ENCODE measurements at regions not wholly inside any gene's neighbourhood (a gene's known extent, or its start where the extent isn't known, plus 50 kb on each side); places are given as distances from the start of the nearest gene placed in this dataset.

DNA sequence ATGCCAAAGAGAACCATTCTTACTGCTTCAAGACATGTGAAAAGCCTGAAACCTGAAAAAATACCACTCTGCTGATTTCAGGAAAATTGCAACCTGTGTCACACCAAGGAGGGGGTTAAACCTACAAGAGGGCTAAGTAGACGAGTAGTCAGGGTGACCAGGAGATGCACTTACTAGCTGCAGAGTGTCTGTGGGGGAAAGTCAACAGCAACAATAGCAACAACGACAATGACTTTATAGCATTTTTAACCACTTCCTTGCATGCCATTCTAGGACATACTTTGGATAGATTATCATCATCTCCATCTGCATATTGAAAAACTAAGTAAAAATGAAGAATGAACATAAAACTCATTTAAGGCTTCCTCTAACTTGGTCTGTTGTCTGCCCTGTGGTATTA is 902.7 kb downstream of the BCL11B start:
- no peak overlapping the region for H3K27ac ChIP-seq (ENCODE audit: low read depth, low read length)
- no peak overlapping the region for H3K23ac ChIP-seq (ENCODE audit: low read length)
- H2AFZ ChIP-seq (ENCODE audit: insufficient read depth, low read length, poor library complexity), result no peak overlapping the region
- H3K36me3 ChIP-seq (ENCODE audit: control insufficient read depth in 1 of 2, insufficient read depth in 2 of 2, low read length in 2 of 2), result no peaks in the 10 kb centered on the region
- H3K4me1 ChIP-seq (ENCODE audit: control insufficient read depth in 1 of 2, insufficient read depth in 2 of 2, low read length in 2 of 2), result no peaks in the 10 kb centered on the region
- no peak overlapping the region for H3K4me2 ChIP-seq (ENCODE audit: low read length)
- H3K4me3 ChIP-seq (ENCODE audit: low read depth, low read length), result no peak overlapping the region
- no peak overlapping the region for H2BK120ac ChIP-seq (ENCODE audit: insufficient read depth, low read length, poor library complexity)
- no peak overlapping the region for H2AK5ac ChIP-seq (ENCODE audit: low read length)
- WGBS (ENCODE audit: extremely low coverage, insufficient coverage, insufficient read length), result no CpG with 5 or more reads among the region's 2 CpGs
- H3K9me3 ChIP-seq (ENCODE audit: insufficient read depth, low read depth, low read length), result no peaks in the 10 kb centered on the region
- H3K9ac ChIP-seq (ENCODE audit: low read length), result no peak overlapping the region
- H2BK5ac ChIP-seq (ENCODE audit: low read depth, low read length, poor library complexity), result no peak overlapping the region
- DNase-seq, result no peak
- H4K91ac ChIP-seq (ENCODE audit: low read depth, low read length), result no peak overlapping the region
- H3K79me1 ChIP-seq (ENCODE audit: low read length), result no peaks in the 10 kb centered on the region
- no peak overlapping the region for H3K4ac ChIP-seq (ENCODE audit: low read depth, low read length)
- H3K14ac ChIP-seq (ENCODE audit: low read length), result no peak overlapping the region
- H3K79me2 ChIP-seq (ENCODE audit: control insufficient read depth, insufficient read depth, low read length, poor library complexity), result no peaks in the 10 kb centered on the region
- H3K27me3 ChIP-seq (ENCODE audit: insufficient read depth, low read length), result no peaks in the 10 kb centered on the region
- H4K8ac ChIP-seq (ENCODE audit: low read depth, low read length), result no peak overlapping the region
- H4K12ac ChIP-seq (ENCODE audit: low read depth, low read length), result no peak overlapping the region
- no peak overlapping the region for H2BK12ac ChIP-seq (ENCODE audit: low read length)
- no peak overlapping the region for H3K18ac ChIP-seq (ENCODE audit: low read length)

DNA sequence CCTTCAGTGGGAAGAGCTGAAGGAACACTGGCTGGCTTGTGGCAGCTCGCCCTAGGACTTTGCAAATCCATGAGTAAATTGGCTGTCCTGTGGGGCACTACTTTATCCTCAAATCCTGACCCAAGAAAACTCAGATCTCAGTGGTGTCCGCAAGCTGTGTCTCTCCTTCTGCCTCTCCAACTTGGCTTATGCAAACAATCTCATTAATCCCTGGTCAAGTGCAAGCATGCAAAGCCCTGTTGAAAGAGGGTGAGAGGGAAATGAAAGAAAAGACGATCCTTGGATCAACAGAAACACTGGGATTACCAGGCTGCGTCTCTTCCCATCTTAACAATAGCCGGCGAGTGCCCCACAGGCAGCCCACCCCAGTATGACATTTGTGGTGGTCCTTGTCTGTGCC is 901.6 kb downstream of the BCL11B start:
- H4K8ac ChIP-seq (ENCODE audit: low read depth, low read length), result no peak overlapping the region
- no peak overlapping the region for H4K91ac ChIP-seq (ENCODE audit: low read depth, low read length)
- DNase-seq, result no peak
- H3K36me3 ChIP-seq (ENCODE audit: control insufficient read depth in 1 of 2, insufficient read depth in 2 of 2, low read length in 2 of 2), result no peaks in the 10 kb centered on the region
- no peak overlapping the region for H3K9ac ChIP-seq (ENCODE audit: low read length)
- no peak overlapping the region for H3K4me2 ChIP-seq (ENCODE audit: low read length)
- H2AFZ ChIP-seq (ENCODE audit: insufficient read depth, low read length, poor library complexity), result no peak overlapping the region
- H3K14ac ChIP-seq (ENCODE audit: low read length), result no peak overlapping the region
- H3K27me3 ChIP-seq (ENCODE audit: insufficient read depth, low read length), result no peaks in the 10 kb centered on the region
- no peaks in the 10 kb centered on the region for H3K79me1 ChIP-seq (ENCODE audit: low read length)
- no peak overlapping the region for H4K12ac ChIP-seq (ENCODE audit: low read depth, low read length)
- no peaks in the 10 kb centered on the region for H3K9me3 ChIP-seq (ENCODE audit: insufficient read depth, low read depth, low read length)
- no peak overlapping the region for H3K4ac ChIP-seq (ENCODE audit: low read depth, low read length)
- no peak overlapping the region for H3K4me3 ChIP-seq (ENCODE audit: low read depth, low read length)
- H2BK12ac ChIP-seq (ENCODE audit: low read length), result no peak overlapping the region
- no peaks in the 10 kb centered on the region for H3K79me2 ChIP-seq (ENCODE audit: control insufficient read depth, insufficient read depth, low read length, poor library complexity)
- no peak overlapping the region for H2BK120ac ChIP-seq (ENCODE audit: insufficient read depth, low read length, poor library complexity)
- H3K23ac ChIP-seq (ENCODE audit: low read length), result no peak overlapping the region
- WGBS (ENCODE audit: extremely low coverage, insufficient coverage, insufficient read length), result no CpG with 5 or more reads among the region's 6 CpGs
- H3K18ac ChIP-seq (ENCODE audit: low read length), result no peak overlapping the region
- no peak overlapping the region for H3K27ac ChIP-seq (ENCODE audit: low read depth, low read length)
- no peak overlapping the region for H2AK5ac ChIP-seq (ENCODE audit: low read length)
- no peak overlapping the region for H2BK5ac ChIP-seq (ENCODE audit: low read depth, low read length, poor library complexity)
- H3K4me1 ChIP-seq (ENCODE audit: control insufficient read depth in 1 of 2, insufficient read depth in 2 of 2, low read length in 2 of 2), result no peaks in the 10 kb centered on the region

DNA sequence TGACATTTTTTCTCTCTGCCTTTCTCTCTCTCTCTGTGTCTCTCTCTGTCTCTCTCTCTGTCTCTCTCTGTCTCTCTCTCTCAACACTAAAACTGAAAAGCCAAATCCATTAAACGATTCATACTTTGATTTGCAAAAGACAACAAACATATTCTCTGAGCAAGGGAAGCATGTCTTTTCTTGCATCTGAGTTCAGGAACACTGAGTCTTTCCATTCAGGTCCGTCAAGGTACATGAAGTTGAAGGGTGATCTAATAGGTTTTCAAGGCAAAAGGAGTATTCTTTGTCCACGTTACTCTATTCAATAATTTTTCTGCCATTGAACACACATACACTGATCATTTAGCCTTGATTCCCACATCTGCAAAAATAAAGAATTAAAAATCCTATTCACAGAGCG is 900.9 kb downstream of the BCL11B start:
- Histone ChIP-seq H4K12ac (ENCODE audit: low read depth, low read length) (no peak overlapping the region), H3K4me3 (ENCODE audit: low read depth, low read length) (no peak overlapping the region), H3K27me3 (ENCODE audit: insufficient read depth, low read length) (no peaks in the 10 kb centered on the region), H3K18ac (ENCODE audit: low read length) (no peak overlapping the region), H4K8ac (ENCODE audit: low read depth, low read length) (no peak overlapping the region), H3K79me1 (ENCODE audit: low read length) (no peaks in the 10 kb centered on the region), H3K23ac (ENCODE audit: low read length) (no peak overlapping the region), H3K9me3 (ENCODE audit: insufficient read depth, low read depth, low read length) (no peaks in the 10 kb centered on the region), H3K9ac (ENCODE audit: low read length) (no peak overlapping the region), H3K4me2 (ENCODE audit: low read length) (no peak overlapping the region), H3K79me2 (ENCODE audit: control insufficient read depth, insufficient read depth, low read length, poor library complexity) (no peaks in the 10 kb centered on the region), H2BK12ac (ENCODE audit: low read length) (no peak overlapping the region), H2AFZ (ENCODE audit: insufficient read depth, low read length, poor library complexity) (no peak overlapping the region), H4K91ac (ENCODE audit: low read depth, low read length) (no peak overlapping the region), H3K27ac (ENCODE audit: low read depth, low read length) (no peak overlapping the region), H2BK5ac (ENCODE audit: low read depth, low read length, poor library complexity) (no peak overlapping the region), H3K36me3 (ENCODE audit: control insufficient read depth in 1 of 2, insufficient read depth in 2 of 2, low read length in 2 of 2) (no peaks in the 10 kb centered on the region), H2BK120ac (ENCODE audit: insufficient read depth, low read length, poor library complexity) (no peak overlapping the region), H3K4me1 (ENCODE audit: control insufficient read depth in 1 of 2, insufficient read depth in 2 of 2, low read length in 2 of 2) (no peaks in the 10 kb centered on the region), H2AK5ac (ENCODE audit: low read length) (no peak overlapping the region), H3K14ac (ENCODE audit: low read length) (no peak overlapping the region), H3K4ac (ENCODE audit: low read depth, low read length) (no peak overlapping the region)
- DNase-seq, result no peak
- WGBS (ENCODE audit: extremely low coverage, insufficient coverage, insufficient read length), result no CpG with 5 or more reads among the region's 4 CpGs

DNA sequence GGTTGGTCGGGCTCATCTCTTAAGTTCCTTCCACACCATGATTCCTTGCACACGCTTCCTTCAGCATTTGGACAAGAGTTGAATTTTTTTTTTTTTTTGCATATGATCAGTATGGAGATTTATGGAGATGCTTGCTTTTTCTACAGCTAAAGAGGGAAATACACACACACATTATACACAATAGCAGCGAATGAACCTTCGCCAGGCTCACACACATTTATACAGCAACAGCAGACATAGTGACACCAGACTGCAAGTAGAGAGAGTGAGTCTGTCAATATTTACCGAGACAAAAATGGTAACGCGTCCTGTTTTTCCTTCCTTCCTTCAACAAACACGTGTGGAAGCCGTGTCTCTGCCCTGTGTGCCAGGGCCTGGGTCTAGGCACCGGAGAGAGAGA is 897.9 kb downstream of the BCL11B start:
- Histone ChIP-seq H3K4me3 (ENCODE audit: low read depth, low read length) (no peak overlapping the region), H4K91ac (ENCODE audit: low read depth, low read length) (no peak overlapping the region), H3K27ac (ENCODE audit: low read depth, low read length) (no peak overlapping the region), H4K8ac (ENCODE audit: low read depth, low read length) (no peak overlapping the region), H2BK12ac (ENCODE audit: low read length) (no peak overlapping the region), H2AK5ac (ENCODE audit: low read length) (no peak overlapping the region), H2AFZ (ENCODE audit: insufficient read depth, low read length, poor library complexity) (no peak overlapping the region), H3K4ac (ENCODE audit: low read depth, low read length) (no peak overlapping the region), H3K4me1 (ENCODE audit: control insufficient read depth in 1 of 2, insufficient read depth in 2 of 2, low read length in 2 of 2) (no peaks in the 10 kb centered on the region), H3K23ac (ENCODE audit: low read length) (no peak overlapping the region), H2BK120ac (ENCODE audit: insufficient read depth, low read length, poor library complexity) (no peak overlapping the region), H3K9ac (ENCODE audit: low read length) (no peak overlapping the region), H3K79me2 (ENCODE audit: control insufficient read depth, insufficient read depth, low read length, poor library complexity) (no peaks in the 10 kb centered on the region), H3K14ac (ENCODE audit: low read length) (no peak overlapping the region), H3K9me3 (ENCODE audit: insufficient read depth, low read depth, low read length) (no peaks in the 10 kb centered on the region), H3K36me3 (ENCODE audit: control insufficient read depth in 1 of 2, insufficient read depth in 2 of 2, low read length in 2 of 2) (no peaks in the 10 kb centered on the region), H3K18ac (ENCODE audit: low read length) (no peak overlapping the region), H3K4me2 (ENCODE audit: low read length) (no peak overlapping the region), H3K79me1 (ENCODE audit: low read length) (no peaks in the 10 kb centered on the region), H3K27me3 (ENCODE audit: insufficient read depth, low read length) (no peaks in the 10 kb centered on the region), H4K12ac (ENCODE audit: low read depth, low read length) (no peak overlapping the region), H2BK5ac (ENCODE audit: low read depth, low read length, poor library complexity) (no peak overlapping the region)
- no peak for DNase-seq
- WGBS (ENCODE audit: extremely low coverage, insufficient coverage, insufficient read length), result no CpG with 5 or more reads among the region's 10 CpGs
